Kidney (tissue), 13 donors: ENCODE measurements at regions not wholly inside any gene's neighbourhood (a gene's known extent, or its start where the extent isn't known, plus 50 kb on each side); places are given as distances from the start of the nearest gene placed in this dataset.

ENCODE experiments used
- DNase-seq, 5 donors: peaks; one replicate each; pipeline ENCODE4 v3.0.0-alpha.2; 2013 to 2020
- FAIRE-seq: peaks from 2 replicates; lab custom pipeline; 2012; peaks lifted over from hg19 to GRCh38; lab: Jason Lieb, UNC
- H3K27ac ChIP-seq, 2 donors: one replicate each; pipeline ENCODE4 v1.7.0; 2013; ENCODE audit warnings: low read depth in 2 of 2, low read length in 2 of 2, inconsistent platforms in 1 of 2
- H3K27me3 ChIP-seq: one replicate; pipeline ENCODE4 v1.7.1; 2013; ENCODE audit warnings: low read length, inconsistent platforms; ENCODE audit not compliant: control insufficient read depth, insufficient read depth
- H3K36me3 ChIP-seq, 3 donors: one replicate each; pipeline versions ENCODE4 v1.7.0 to v1.7.1; 2013; ENCODE audit warnings: low read length in 3 of 3, control low read depth in 1 of 3, inconsistent platforms in 1 of 3; ENCODE audit not compliant: insufficient read depth in 3 of 3, control insufficient read depth in 2 of 3
- H3K4me1 ChIP-seq, 3 donors: one replicate each; pipeline versions ENCODE4 v1.7.0 to v1.7.1; 2013; ENCODE audit warnings: low read length in 3 of 3, inconsistent platforms in 1 of 3, low read depth in 1 of 3; ENCODE audit not compliant: control insufficient read depth in 2 of 3, insufficient read depth in 2 of 3
- H3K4me3 ChIP-seq, 3 donors: one replicate each; pipeline versions ENCODE4 v1.7.0 to v1.8.1; 2013; ENCODE audit warnings: low read length in 3 of 3, control low read depth in 1 of 3, inconsistent platforms in 1 of 3
- H3K9ac ChIP-seq, 3 donors: one replicate each; pipeline versions ENCODE4 v1.7.0 to v1.7.1; 2013; ENCODE audit warnings: low read length in 3 of 3, control low read depth in 1 of 3, inconsistent platforms in 1 of 3
- H3K9me3 ChIP-seq, 3 donors: one replicate each; pipeline versions ENCODE4 v1.7.0 to v1.7.1; 2013; ENCODE audit warnings: low read length in 3 of 3, control low read depth in 1 of 3, inconsistent platforms in 1 of 3; ENCODE audit not compliant: control insufficient read depth in 2 of 3, insufficient read depth in 1 of 3
- CTCF ChIP-seq: IDR thresholded peaks from 3 replicates; pipeline ENCODE4 v1.5.1; 2012; ENCODE audit warnings: mild to moderate bottlenecking, moderate library complexity, borderline replicate concordance; ENCODE audit not compliant: insufficient read depth; ENCODE audit errors: extremely low read depth
- intact Hi-C: fragments of 100-400 bp; cut with DNase I; formaldehyde crosslinking; loops from one replicate; pipeline ENCODE4 v1.11.1; 2022
- donor health status: control.
- donor health status: control.
- donor health status: control.
- donor health status: control.
- donor health status: control.
- donor health status: DM: yes; HTN: yes; CAD: no.
- donor health status: Normal renal cell carcinoma (clear cell type).

GRCh38 chr22:49355211-49355920 lies 472.3 kb downstream of the BRD1 start:
- Histone ChIP-seq H3K4me1 (no peaks in the 10 kb centered on the region), H3K27me3 (no peaks in the 10 kb centered on the region), H3K4me3 (no peak overlapping the region), H3K9me3 (no peaks in the 10 kb centered on the region), H3K36me3 (no peaks in the 10 kb centered on the region), H3K27ac (no peak overlapping the region), H3K9ac (no peak overlapping the region)
- TF ChIP-seq CTCF = no peak
- FAIRE-seq = no peak
- intact Hi-C loops = no loop called here
- peak in 1 of 5 donors; percentile 73 for DNase-seq

GRCh38 chr22:49354516-49355210 lies 473.0 kb downstream of the BRD1 start:
- H3K4me3 ChIP-seq = no peak overlapping the region
- no peaks in the 10 kb centered on the region for H3K27me3 ChIP-seq
- no peaks in the 10 kb centered on the region for H3K9me3 ChIP-seq
- no peak for TF ChIP-seq CTCF
- no peak for FAIRE-seq
- no peak overlapping the region for H3K9ac ChIP-seq
- no peaks in the 10 kb centered on the region for H3K36me3 ChIP-seq
- intact Hi-C loops = no loop called here
- no peak overlapping the region for H3K27ac ChIP-seq
- no peaks in the 10 kb centered on the region for H3K4me1 ChIP-seq
- peak in 2 of 5 donors; percentile 21 to 65 for DNase-seq

- H3K27me3 ChIP-seq = no peaks in the 10 kb centered on the region
- no peak overlapping the region for H3K27ac ChIP-seq
These were observed 474.4 kb downstream of the BRD1 start for GRCh38 chr22:49353235-49353634.

More at GRCh38 chr22:49353235-49353634, 474.4 kb downstream of the BRD1 start:
- intact Hi-C loops = no loop called here
- no peaks in the 10 kb centered on the region for H3K36me3 ChIP-seq
- FAIRE-seq (no peak), DNase-seq (peak in 1 of 5 donors; percentile 29)
- no peak overlapping the region for H3K9ac ChIP-seq
- H3K9me3 ChIP-seq = peaks cover 0 to 2% (median 0%) of the 10 kb centered on the region in 3 donors
- H3K4me3 ChIP-seq = no peak overlapping the region
- H3K4me1 ChIP-seq = no peaks in the 10 kb centered on the region
- no peak for TF ChIP-seq CTCF
